NCI-H82 (cell line): ENCODE measurements at regions not wholly inside any gene's neighbourhood (a gene's known extent, or its start where the extent isn't known, plus 50 kb on each side); places are given as distances from the start of the nearest gene placed in this dataset.

Experiments used
- DNase-seq: peaks from one replicate; lab custom pipeline; 2025; lab: John Stamatoyannopoulos, UW

GRCh38 chr1:4087530-4088420 is 187.7 kb upstream of the C1orf174 start:
- DNase-seq, result no peak

- DNase-seq, result no peak
Observed at GRCh38 chr1:4088676-4089075, 188.6 kb upstream of the C1orf174 start.

- no peak for DNase-seq
Observed at GRCh38 chr1:4089421-4090175, 189.5 kb upstream of the C1orf174 start.

GRCh38 chr1:4090556-4090955 is 190.5 kb upstream of the C1orf174 start:
- DNase-seq, result no peak

- DNase-seq, result no peak
Observed at GRCh38 chr1:4090976-4091660, 191.0 kb upstream of the C1orf174 start.

GRCh38 chr1:4091996-4092395 is 191.9 kb upstream of the C1orf174 start:
- no peak for DNase-seq

GRCh38 chr1:4093856-4094565 is 193.9 kb upstream of the C1orf174 start:
- no peak for DNase-seq

- DNase-seq, result no peak
Observed at GRCh38 chr1:4095433-4095971, 195.4 kb upstream of the C1orf174 start.

GRCh38 chr1:4101459-4102161 is 201.5 kb upstream of the C1orf174 start:
- no peak for DNase-seq

GRCh38 chr1:4105300-4105880 is 205.3 kb upstream of the C1orf174 start:
- DNase-seq, result no peak

- DNase-seq, result no peak
Observed at GRCh38 chr1:4106731-4107130, 206.7 kb upstream of the C1orf174 start.

GRCh38 chr1:4107291-4107690 is 207.2 kb upstream of the C1orf174 start:
- no peak for DNase-seq

GRCh38 chr1:4108331-4108730 is 208.3 kb upstream of the C1orf174 start:
- DNase-seq, result no peak

- DNase-seq, result no peak
Observed at GRCh38 chr1:4108758-4109627, 208.9 kb upstream of the C1orf174 start.

- DNase-seq, result no peak
Observed at GRCh38 chr1:4109628-4109940, 209.5 kb upstream of the C1orf174 start.

GRCh38 chr1:4110888-4111287 is 210.8 kb upstream of the C1orf174 start:
- no peak for DNase-seq

GRCh38 chr1:4113897-4114296 is 213.8 kb upstream of the C1orf174 start:
- no peak for DNase-seq

- DNase-seq, result no peak
Observed at GRCh38 chr1:4115191-4115900, 215.3 kb upstream of the C1orf174 start.

GRCh38 chr1:4117196-4117595 is 217.1 kb upstream of the C1orf174 start:
- DNase-seq, result no peak
